Fibroblast of peridontal ligament (primary cell): ENCODE measurements at regions not wholly inside any gene's neighbourhood (a gene's known extent, or its start where the extent isn't known, plus 50 kb on each side); places are given as distances from the start of the nearest gene placed in this dataset.
"Not testable (repeated sequence)": the region's sequence is repeated elsewhere in the genome, so short reads cannot be mapped to it uniquely, and the experiment has no call there.

ENCODE experiments used
- DNase-seq: peaks from one replicate; pipeline ENCODE4 v3.0.0-alpha.2; 2010; ENCODE audit errors: extremely low read depth

DNA sequence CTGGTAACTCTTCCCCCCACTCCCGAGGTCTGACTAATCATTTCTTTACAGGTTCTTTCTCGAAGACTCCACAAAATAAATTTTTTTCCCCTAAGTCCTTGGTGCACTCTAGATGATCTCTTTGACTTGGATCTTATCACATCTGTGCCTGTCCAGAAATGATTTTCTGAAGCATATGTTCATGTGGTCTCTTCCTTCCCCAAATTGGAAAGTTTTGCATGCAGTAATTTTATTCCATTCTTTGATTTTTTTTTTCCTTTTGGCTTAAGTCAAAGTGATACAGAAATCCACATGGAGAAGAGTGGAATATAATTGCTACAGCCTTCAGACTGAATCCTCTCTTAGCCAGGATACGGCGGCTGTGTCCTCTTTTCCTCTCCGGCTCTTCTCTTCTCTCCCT is 213.3 kb downstream of the BMP4 start:
- DNase-seq, result no peak

GRCh38 chr14:53742233-53742620 is 214.4 kb downstream of the BMP4 start:
- DNase-seq, result no peak

DNA sequence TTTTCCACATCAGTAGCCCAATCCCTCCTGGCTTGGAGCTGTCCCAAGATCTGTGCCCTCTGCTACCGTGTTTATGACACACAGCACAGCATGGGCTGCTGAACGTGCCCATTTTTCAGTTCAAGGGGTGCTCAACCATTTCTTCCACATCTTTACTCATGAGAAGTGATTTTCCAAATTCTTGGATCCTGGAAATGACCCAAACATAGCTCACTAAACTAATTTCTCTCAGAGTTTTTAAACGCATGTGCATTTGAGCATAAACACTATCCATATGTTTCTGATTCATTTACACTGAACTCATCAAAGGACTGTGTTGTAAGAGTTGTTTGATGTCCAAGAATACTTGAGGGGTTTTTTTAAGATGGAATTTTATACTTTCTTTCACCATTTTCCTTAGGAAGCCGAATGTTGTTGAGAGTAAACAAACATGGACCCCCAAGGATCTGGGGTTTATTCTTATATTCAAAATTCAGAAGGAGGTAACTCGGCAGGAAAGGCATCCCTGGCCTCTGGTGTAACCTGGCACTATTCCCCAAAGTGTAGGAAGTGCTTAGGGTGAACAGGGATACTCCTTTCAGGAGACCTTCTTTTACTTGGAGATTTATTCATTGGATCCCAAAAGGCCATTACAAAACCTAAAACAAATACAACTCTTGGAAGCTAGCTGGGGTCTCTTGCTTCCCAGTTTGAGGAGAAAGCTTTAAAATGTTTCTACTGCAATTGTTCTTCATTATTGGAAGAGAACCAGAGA is 215.0 kb downstream of the BMP4 start:
- peak; percentile 88 for DNase-seq

- no peak for DNase-seq
These were observed 216.1 kb downstream of the BMP4 start for GRCh38 chr14:53740570-53740969.

- no peak for DNase-seq
These were observed 220.7 kb downstream of the BMP4 start for GRCh38 chr14:53735916-53736315.

GRCh38 chr14:53723221-53723620 is 233.4 kb downstream of the BMP4 start:
- DNase-seq, result no peak

DNA sequence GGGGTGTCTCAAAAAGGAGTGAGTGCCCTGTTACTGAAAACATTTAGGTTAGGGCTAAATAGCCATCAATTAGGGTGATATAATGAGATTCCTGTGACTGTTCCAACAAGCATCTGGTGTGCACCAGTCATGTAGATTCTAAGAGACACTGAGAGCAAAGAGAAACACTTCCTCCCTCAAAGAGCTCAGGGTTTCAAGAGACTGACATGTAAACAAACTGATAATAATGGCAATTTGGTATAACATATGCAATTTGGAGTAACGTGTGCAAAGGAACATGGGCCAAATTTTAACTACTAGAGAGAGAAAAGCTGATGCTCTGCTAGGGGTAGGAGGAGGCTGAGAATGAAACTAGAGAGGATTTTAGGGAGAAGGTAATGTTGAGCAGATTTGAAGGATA is 237.1 kb downstream of the BMP4 start:
- DNase-seq, result no peak

- DNase-seq, result no peak
These were observed 240.0 kb downstream of the BMP4 start for GRCh38 chr14:53716578-53716977.

DNA sequence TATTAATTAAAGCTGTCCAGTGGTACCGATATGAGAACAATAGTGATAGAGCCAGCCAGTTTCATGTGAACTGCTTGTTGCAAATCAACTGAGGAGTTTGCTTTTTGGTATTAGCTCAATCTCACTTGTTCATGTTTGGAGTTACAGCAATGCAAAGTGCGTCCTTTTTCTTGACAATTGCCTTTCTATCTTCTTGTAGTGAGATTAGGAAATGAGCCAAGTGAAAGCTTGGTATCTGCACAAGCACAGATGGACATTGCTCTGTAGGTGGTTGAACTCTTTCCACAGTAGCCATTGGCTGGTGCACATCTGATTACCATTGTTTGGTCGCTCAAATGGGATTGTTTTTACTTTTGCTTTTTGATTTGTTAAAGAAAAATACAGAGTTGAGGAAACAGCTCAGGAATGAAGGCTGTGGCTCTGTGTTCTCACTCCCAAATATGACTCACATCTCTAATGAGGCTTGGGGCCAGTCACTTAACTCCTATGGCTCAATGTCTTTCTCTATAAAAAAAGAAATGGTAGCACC is 241.4 kb downstream of the BMP4 start:
- peak; percentile 51 for DNase-seq

GRCh38 chr14:53714495-53715192 is 242.0 kb downstream of the BMP4 start:
- no peak for DNase-seq

GRCh38 chr14:53712901-53713300 is 243.7 kb downstream of the BMP4 start:
- not testable (repeated sequence) for DNase-seq

GRCh38 chr14:53711205-53711604 is 245.4 kb downstream of the BMP4 start:
- DNase-seq, result no peak

DNA sequence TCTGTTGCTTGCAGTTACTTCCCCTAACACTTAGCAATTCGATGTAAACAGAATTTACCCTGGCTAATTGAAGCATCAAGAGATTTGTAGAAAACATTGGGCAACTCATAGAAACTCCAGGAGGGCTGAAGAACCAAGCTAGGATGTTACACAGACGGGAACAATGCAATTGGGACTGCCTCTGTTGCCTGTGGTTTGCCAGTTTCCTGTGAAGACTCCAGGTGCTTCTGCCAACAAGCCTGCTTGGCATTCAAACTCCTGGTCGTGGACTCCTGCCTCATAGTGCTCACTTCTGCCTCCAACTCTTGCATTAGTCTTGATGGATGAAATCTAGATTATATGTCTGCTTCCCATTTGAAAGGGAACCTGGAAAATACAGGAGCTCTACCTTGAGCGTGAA is 246.0 kb downstream of the BMP4 start:
- no peak for DNase-seq

GRCh38 chr14:53709381-53709780 is 247.2 kb downstream of the BMP4 start:
- no peak for DNase-seq

DNA sequence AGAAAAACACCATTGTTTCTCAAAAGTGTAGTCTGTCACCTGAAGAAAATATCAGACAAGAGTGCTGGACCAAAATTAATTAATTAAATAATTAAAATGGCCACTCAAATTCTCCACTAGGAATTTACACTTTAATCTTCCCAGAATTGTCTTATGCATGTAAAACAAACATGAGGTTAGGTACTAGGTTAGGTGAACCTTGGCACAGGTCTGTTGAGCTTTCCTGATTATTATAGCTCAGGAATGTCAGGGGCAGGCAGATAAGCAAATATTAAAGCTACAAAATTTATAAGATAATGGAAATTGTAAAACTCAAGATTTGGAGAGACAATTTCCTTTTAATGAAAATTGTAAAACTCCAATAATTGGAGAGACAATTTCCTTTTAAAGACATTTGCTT is 253.2 kb downstream of the BMP4 start:
- no peak for DNase-seq

- no peak for DNase-seq
These were observed 255.3 kb downstream of the BMP4 start for GRCh38 chr14:53701108-53701875.

- DNase-seq, result no peak
These were observed 260.2 kb downstream of the BMP4 start for GRCh38 chr14:53696217-53696965.

GRCh38 chr14:53695692-53696214 is 260.9 kb downstream of the BMP4 start:
- no peak for DNase-seq

DNA sequence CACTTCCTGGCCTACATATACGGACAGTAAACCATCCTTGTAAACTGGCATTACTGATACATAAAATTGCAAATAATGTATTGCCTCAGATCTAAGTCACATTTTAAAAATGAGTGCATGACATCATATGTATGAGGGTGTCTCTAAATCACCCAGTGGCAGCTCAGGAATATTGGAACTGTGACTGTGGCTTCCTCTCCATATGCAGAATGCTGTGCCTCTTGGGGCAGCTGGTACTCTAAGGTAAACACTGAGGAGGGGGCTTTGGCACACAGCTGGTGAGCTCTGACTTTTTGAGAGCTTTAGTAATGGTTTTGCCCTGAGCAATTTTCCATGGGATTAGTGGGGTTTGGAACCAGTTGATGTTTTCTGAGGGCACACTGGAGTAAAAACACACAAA is 263.7 kb downstream of the BMP4 start:
- no peak for DNase-seq

GRCh38 chr14:53692451-53692850 is 264.2 kb downstream of the BMP4 start:
- DNase-seq, result no peak

DNA sequence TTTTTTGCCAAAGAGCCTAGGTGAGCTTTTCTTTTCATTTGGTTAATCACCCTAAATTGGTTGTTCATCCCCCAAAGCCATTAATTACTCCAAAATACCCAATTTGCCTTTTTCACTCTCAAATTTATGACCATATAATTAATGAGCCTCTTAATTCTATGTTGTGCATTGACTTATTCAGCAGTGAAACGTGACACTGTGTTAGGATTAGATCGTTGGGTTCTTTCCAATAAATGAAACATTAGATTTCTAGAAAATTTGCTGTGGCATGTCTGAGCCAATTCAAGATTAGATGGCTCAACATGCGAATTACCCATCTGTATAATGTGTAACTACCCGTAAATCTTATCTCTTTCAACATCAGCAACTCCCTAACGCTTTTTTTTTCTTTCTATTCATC is 273.4 kb downstream of the BMP4 start:
- no peak for DNase-seq

GRCh38 chr14:53672526-53672925 is 284.1 kb downstream of the BMP4 start:
- no peak for DNase-seq
